RKO (cell line): ENCODE measurements at regions not wholly inside any gene's neighbourhood (a gene's known extent, or its start where the extent isn't known, plus 50 kb on each side); places are given as distances from the start of the nearest gene placed in this dataset.
"Not testable (repeated sequence)": the region's sequence is repeated elsewhere in the genome, so short reads cannot be mapped to it uniquely, and the experiment has no call there.

ENCODE experiments used
- DNase-seq: peaks from one replicate; pipeline ENCODE4 v3.0.0-alpha.2; 2016; ENCODE audit warnings: low spot score

DNA sequence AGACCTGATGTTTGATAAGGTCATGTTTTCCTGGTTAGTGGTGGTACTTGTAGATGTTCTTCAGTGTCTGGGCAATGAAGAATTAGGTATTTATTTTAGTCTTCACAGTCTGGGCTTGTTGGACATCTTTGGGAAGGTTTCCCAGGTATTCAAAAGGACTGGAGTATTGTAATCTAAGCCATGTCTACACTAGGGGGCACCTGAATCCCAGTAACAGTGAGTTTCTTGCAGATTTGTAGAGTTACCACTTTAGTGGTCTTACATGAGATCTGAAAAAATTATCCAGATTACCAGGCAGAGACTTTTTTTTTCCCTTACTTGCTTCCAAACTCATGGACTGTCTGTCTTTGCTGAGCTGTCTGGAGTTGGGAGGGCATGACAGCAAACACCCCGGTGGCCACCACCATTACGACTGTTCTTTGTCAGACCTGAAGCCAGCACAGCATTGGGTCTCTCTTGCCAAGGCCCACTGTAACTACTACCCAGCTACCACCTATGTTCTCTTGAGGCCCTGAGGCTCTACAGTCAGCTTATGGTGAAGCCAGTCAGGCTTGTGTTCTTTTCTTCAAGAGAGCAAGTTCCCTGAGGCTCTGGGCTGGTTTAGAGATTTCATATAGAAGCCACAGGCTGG, 820.7 kb upstream of the FBXO33 start:
- DNase-seq: peak; percentile 7

DNA sequence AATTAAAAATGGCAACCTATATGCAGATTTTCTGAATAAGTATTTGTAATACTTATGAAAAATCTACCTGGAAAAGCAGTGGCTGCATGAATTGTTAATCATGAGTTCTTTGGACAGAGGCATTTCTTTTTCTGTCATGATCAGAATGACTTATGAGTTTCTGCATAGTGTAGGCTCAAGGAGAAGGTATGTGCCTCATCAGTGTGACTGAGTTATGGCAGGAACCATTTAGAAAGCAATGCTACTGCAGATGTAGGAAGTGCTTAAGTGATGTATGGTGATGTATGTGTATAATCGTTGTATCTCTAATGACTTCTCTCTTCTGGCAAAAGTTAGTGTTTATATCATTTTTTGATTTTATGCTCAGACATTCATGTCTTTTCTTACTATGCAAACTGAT, 816.4 kb upstream of the FBXO33 start:
- peak; percentile 18 for DNase-seq

DNA sequence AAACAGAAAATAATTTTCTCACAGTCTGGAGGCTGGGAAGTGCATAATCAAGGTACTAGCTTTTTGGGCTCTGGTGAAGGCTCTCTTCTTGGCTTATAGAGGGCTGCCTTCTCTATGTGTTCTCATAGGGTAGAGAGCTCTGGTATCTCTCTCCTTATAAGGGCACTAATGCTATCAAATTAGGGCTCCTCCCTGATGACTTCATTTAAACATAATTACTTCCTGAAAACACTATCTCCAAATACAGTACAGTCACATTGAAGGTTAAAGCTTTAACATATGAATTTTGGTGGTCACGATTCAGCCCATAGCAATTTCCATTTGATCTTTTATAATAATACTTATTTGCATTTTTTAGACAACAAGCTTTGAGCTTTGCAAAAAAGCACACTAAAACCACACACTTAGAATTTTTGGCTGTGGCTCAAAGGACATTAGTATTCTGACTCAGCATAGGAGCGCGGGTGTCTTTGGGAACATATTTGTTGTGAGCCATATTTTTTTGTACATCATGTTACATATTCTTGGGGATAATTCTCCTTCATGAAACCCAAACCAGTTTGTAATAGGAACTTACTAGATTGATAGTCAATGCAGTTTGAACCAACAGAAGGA, 808.1 kb upstream of the FBXO33 start:
- peak; percentile 26 for DNase-seq

DNA sequence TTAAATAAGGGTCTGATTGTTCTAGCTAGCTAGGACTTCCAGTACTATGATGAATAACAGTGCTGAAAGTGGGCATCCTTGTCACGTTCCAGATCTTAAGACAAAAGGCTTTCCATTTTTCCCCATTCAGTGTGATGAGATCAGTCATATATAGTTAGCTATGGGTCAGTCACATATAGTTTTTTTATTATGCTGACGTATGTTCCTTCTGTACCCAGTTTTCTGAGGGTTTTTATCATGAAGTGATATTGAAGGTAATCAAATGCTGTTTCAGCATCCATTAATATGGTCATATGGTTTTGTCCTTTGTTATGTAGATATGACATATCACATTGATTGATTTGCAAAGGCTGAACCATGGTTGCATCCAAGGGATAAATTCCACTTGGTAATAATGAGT, 800.1 kb upstream of the FBXO33 start:
- DNase-seq: no peak

DNA sequence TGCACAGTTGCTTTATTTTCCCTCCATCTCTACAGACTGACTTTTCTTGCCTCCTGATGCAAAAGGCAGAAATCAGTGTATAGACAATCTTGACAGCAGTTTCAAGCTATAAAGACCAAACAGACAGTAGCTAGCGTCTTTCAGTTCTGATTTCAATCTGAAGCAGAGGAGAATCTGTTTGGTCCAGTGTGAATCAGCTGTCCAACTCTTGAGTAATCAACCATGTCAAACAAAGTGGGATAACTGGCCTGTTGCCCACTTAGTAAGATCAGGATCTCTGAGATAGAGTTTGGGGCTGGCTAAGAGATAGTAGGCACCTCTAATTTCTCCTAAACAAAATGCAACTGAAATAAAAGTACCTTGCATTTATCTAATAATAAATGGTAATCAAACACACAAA, 797.4 kb upstream of the FBXO33 start:
- no peak for DNase-seq

DNA sequence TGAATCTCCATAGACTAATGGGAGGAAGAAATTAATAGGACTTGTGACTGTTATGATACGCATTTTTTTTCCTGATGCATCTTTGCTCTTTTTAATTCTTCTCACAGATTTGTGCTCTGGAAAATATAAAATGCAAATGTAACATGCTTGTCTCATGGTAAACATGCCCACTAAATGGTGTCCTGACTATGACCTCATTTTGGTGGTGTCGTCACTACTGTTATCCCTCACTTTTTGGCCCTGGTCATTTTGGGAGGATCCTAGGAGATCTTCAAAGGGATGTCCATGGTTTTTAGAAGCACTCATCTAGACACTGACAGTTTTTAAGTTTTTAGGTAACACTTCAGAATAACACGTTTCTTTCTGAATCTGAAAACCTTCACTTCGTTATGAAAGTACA, 790.8 kb upstream of the FBXO33 start:
- no peak for DNase-seq

DNA sequence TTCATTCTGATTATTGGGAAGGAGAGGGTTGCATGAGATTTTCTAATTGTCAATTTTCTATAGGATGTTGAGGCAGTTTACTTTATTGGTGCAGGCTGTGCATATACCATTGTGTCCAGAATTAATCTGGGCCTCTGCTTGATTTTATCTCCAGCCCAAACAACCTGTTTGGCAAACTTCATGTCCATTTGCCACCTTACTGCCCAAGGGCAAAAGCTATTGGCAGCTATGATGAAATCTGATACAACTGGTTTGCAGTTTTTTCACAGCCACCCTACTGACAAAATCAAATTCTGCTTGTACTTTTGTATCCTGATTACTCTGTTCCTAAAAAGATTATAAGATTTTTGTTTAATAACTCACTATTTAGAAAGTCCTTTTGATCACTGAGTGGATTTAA, 789.2 kb upstream of the FBXO33 start:
- DNase-seq: no peak

DNA sequence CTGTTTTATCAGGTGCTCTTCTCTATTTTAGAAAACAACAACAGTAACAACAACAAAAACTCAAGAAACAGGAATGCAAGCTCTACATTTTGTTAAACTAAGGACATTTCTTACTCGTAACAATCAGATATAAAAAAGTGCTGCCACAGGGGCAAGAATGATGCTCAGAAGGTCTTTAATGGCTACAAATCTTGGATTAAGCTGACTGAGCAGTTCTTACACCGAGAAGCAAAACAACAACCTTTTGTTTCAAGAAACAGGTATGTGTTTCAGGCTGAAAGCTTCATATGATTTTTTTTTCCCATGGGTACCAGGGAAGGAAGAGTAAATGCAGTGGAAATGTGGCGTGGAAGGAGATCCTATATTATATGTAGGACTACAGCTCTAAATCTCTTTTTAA, 786.8 kb upstream of the FBXO33 start:
- no peak for DNase-seq

DNA sequence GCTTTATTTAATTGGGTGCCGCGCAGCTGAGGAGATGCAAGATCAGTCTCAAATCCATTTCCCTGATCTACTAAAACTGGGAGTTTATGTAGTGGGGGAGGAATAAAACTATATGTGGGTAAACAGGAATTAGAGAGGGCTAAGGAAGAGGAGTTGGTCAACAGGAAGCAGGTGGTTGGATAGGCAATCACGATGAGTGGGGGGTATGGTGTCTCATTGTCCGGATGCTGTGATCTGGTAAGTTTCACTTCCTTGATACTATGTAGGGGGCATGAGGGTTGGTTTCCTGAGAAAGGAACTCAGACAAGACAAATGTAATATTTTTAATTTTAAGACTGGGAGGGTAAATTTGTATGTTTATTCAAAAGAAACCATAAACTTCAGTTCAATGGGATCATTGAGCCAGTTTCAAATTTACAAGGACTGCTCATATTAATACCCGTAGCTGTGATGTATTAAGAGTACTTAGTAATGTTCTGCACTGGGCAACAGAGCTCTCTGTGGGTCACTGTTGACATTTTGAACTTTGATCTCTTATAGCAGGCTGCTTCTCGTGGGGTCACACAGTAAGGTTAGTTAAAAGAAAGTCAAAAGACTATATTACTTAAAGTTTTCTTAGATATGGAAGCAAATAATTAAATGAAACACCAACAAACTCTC, 786.2 kb upstream of the FBXO33 start:
- DNase-seq: no peak

DNA sequence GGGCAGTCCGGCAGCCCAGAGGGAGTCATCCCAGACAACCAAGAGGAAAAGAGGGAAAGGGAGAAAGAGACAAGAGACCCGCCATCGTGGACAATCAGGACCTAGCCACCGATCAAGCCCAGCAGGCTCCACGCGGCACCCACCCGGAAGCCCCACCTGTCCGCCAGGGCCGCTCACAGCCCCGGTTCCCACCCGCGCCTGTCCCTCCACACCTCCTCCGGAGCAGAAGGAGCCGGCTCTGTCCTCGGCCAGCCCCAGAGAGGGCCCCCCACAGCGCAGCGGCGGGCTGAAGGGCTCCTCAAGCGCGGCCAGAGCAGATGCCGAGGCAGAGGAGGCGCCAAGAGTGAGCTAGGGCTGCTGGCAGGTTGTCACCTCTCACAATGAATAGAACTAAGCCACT, 784.7 kb upstream of the FBXO33 start:
- no peak for DNase-seq

DNA sequence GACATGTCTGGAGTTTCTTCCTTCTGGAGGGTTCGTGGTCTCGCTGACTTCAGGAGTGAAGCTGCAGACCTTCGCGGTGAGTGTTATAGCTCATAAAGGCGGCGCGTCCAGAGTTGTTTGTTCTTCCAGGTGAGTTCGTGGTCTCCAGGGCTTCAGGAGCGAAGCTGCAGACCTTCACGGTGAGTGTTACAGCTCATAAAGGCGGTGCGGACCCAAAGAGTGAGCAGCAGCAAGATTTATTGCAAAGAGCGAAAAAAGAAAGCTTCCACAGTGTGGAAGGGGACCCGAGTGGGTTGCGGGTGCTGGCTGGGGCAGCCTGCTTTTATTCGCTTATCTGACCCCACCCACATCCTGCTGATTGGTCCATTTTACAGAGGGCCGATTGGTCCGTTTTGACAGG, 784.2 kb upstream of the FBXO33 start:
- DNase-seq: not testable (repeated sequence)

DNA sequence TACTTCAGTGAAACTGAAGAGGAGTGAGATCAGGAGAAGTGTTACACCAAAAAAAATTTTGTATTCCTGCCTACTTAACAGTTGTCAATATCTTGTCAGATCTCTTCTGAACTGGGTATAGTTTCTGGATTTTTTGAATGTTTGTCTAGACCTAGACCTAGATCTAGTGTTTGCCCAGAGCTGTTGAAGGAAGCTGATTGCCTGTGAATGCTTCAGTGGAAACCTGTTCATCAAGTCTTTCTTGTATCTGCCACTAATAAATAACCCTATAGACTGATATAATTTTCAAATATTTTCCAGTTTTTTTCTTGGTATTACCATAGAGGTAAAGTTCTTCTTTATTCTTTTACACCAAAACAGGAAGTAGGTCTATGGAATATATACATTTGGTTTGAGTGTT, 781.5 kb upstream of the FBXO33 start:
- no peak for DNase-seq

DNA sequence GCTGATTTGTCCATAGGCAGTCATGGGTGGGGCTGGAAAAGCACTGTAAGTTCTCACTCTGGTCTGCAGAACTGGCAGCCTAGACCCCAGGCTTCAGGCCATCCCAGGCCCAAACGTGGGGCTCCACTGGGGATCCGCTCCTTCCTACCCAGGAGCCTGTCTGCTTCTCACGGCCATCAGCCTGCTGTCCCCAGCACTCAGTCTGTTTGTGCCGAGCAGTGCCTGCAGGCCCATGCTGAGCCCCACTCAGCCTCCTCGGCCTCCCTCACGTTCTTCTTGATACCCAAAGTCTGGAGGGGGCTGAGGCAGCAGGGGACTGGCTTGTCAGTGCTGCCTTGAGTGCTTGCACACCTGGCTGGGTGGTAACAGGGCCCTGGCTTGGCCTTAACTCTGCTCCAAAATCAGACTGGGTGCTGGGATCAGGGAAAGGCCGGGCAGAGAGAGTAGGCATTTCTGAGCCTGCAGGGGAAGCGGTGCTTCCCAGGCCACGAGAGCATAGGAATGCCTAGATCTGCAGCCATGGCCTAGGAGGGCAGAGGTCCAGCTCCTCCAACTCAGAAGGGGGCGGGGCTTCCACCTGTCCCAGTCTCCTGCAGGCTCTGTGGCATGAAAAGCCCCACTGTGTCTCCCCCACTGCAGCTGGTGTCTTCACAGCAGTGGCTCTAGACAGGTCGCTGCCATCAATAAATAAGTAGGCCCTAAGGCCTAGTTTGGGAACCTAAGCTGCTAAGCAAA, 772.4 kb upstream of the FBXO33 start:
- no peak for DNase-seq

DNA sequence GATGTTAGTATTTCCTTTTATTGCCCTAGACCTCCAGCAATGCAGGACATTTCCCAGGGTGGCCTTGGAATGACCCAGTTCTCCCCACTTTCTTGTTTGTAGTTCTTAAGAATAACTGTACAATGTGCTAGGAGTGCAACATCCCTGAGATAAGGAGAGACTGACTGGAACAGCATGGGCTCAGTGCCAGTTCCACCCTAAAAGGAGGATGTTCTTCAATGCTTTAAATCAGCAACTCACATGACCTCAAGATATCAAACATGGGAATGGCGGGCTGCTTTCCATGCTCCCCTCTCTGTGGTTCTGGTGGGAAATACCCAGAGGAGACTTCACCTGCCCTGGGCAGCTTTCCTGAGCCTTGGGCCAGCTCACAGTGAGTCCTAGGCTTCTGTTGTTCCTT, 766.9 kb upstream of the FBXO33 start:
- DNase-seq: no peak

DNA sequence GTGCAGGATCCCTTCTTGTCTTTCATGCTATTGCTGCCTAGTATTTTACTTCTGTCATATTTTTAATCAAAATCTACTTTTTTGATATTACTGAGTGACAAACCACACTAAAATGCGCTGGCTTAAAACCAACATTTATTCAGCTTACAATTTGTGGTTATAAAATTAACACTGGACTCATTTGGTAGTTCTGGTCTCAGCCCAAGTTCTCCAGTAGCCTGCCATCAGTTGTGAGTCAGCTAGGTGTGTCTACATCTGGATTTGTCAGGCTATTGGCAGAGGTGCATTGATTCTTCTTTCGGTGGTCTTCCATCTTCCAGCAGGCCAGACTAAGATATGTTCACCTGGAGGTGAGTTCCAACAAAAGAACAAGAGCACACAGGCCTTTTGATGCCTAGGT, 765.1 kb upstream of the FBXO33 start:
- DNase-seq: no peak

DNA sequence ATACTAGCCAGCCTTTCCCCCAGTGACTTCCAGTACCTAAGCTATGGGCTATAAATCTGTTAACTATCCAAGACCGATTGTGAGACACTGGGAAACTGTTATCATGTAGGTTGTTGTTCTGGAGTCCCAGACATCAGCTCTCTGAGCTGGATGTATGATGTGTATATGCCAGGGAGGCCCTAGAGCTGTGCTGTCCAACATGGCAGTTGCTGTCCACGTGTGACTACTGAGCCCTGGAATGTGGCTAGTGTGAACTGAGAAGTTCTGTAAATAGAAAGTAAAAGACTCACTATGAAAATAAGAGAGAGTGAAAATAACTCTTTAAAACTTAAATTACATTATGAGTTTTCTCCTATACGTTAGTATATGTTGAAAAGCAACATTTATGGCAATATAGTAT, 755.8 kb upstream of the FBXO33 start:
- DNase-seq: peak; percentile 19

DNA sequence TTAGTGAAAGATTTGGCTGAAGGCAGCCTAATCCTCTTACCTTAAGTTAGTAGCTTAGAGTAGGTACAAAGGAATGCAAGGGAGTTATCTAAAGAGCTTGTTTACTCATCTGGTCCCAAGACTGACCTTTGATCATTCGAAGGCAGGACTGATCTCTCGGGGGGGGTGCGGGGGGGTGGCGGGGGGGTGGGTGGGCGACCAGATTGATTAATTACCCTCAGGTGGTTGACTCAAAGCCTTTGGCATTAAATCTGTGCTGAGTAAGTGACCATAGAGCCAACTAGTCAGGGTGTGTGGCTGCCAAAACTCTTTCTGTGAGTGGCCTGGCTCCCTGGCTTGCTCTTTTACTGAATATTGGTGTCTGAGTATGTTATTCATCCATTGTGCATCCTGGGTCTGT, 731.9 kb upstream of the FBXO33 start:
- peak; percentile 64 for DNase-seq

DNA sequence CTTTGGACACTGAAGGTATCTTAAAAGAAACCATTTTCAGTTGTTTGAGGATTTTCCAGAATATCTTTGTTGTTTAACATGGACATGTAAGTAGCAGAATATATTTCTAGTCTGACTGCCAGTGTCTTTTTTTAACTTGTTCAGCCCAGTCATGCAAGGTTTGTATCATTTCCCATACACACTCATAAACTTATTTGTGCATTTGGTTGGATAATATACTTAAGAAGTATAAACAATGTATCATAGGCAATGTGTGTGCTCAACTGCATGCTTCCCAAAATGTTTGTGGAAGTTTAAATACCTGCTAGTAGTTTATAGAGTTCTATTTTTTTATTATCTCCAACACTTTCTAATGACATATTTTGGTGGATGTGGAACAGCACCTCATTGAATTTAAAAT, 707.4 kb upstream of the FBXO33 start:
- no peak for DNase-seq

DNA sequence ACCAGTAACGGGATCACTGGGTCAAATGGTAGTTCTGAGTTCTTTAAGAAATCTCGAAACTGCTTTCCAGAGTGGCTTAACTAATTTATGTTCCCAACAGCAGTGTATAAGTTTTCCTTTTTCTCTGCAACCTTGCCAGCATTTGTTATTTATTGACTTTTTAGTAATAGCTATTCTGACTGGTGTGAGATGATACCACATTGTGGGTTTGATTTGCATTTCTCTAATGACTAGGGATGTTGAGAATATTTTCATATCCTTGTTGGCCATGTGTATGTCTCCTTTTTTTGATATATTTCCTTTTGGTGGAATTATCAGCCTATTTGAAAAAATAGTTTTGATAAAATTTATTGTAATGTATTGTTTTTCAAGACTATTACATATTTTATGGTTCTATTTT, 701.2 kb upstream of the FBXO33 start:
- no peak for DNase-seq

DNA sequence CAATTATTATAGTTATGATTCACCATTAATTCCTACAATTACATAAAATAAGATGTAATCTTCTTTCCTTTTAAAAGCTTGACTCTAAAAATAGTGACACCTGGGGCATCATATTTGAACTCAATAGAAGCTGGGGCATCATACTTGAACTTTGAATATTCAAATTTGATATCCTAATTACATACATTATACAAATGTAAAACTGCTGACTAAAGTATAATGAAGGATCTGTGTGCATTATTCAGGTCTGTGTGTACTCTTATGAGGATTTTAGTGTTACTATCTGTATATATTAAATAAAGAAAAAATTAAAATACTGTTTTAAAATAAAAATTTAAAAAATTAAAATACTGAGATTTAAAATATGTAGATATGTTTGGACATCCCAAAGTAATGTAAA, 696.9 kb upstream of the FBXO33 start:
- no peak for DNase-seq

DNA sequence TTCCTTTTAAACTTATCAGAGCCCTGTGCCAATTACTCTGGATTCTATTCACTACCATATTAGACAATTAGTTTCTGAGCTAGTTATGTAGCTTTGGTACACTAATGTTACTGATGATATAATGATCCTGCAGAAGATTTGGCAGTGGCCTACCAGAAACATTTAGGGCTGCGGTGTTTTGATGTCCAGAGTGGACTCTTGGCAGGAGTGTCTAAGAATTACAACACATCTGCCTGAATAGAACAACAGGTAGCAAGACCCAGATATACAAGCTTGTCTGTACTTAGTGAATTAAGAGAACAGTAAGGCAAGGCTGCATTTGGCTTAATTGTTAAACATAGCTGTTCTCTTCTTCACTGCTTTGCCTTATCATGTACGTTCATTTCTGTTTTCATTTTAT, 691.6 kb upstream of the FBXO33 start:
- no peak for DNase-seq

DNA sequence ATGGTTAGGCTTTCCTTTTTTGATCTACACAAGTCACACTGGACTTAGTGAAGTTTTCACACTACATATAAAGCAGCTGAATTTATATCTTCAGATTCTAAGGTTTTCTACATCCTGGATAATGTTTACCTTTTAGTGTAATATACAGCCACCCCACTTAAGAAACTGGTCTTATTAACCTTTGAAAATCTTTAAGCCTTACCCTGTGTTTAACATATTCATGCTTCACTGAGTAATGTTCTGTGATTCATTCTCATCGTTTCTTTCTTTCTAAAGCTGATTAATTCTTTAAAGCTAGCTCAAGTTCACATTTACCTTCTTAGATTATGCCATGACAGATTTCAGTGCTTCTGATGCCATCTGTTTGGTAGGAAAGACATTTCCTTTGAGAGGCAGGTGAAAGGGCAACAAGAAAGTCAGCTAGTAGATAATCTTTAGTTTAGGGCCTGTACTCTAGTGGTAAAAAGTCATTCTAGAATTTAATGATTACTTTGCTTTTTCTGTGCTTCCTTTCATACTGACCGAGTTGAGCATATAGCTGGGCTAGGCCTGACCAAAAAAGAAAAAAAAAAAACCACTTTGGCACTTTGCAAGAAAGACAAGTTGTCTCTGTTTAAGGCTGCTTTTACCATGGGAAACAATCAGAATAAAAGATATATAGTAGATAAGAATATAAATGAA, 690.9 kb upstream of the FBXO33 start:
- no peak for DNase-seq

DNA sequence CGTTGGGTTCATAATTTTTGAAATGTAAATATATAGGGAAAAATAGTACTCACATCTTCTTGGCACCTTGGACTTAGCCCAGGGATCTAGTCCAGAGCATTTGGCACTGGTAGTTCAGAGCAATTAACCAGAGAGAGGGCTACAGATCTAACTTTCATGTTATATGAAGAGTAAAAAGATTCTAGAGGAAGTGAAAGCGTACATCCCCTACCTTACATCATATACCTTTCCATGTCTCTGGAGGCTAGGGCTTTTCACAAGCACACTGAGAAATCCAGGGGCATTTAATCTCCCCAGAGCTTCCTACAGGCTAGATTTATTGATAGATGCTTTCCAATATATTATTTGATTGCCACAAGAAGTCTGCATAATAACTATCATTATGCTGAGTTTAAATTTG, 687.5 kb upstream of the FBXO33 start:
- no peak for DNase-seq
